NB4 (cell line): ENCODE measurements at regions not wholly inside any gene's neighbourhood (a gene's known extent, or its start where the extent isn't known, plus 50 kb on each side); places are given as distances from the start of the nearest gene placed in this dataset.

Source experiments
- DNase-seq: peaks from one replicate; pipeline ENCODE4 v3.0.0; 2010; ENCODE audit warnings: low read depth
- H3K4me3 ChIP-seq: one replicate; pipeline ENCODE4 v1.5.1; 2011; ENCODE audit warnings: mild to moderate bottlenecking, low read depth, low read length, moderate library complexity
- CTCF ChIP-seq: IDR thresholded peaks from one replicate; pipeline ENCODE4 v1.5.1; 2012; ENCODE audit warnings: low read depth, low read length
- MAX ChIP-seq: IDR thresholded peaks from 2 replicates; pipeline ENCODE4 v1.6.1; 2011; ENCODE audit warnings: low read depth, low read length
- MYC ChIP-seq: IDR thresholded peaks from 2 replicates; pipeline ENCODE4 v1.6.1; 2011; ENCODE audit warnings: low read depth, low read length
- POLR2A ChIP-seq: IDR thresholded peaks from 2 replicates; pipeline ENCODE4 v1.6.1; 2011; ENCODE audit warnings: mild to moderate bottlenecking; ENCODE audit not compliant: insufficient read length; ENCODE audit errors: extremely low read depth

- DNase-seq = no peak
- no peak for TF ChIP-seq MAX
- no peak for TF ChIP-seq MYC
- TF ChIP-seq POLR2A = no peak
- TF ChIP-seq CTCF = no peak
- no peak overlapping the region for H3K4me3 ChIP-seq
These were observed 75.3 kb upstream of the CCN6 start for GRCh38 chr6:111978532-111979149.

- no peak overlapping the region for H3K4me3 ChIP-seq
- no peak for TF ChIP-seq MYC
- no peak for DNase-seq
These were observed 74.3 kb upstream of the CCN6 start for GRCh38 chr6:111979633-111980032.

- DNase-seq = no peak
- H3K4me3 ChIP-seq = no peak overlapping the region
- TF ChIP-seq MAX = no peak
- TF ChIP-seq MYC = no peak
- no peak for TF ChIP-seq CTCF
- TF ChIP-seq POLR2A = no peak
These were observed 73.8 kb upstream of the CCN6 start for GRCh38 chr6:111980143-111980542.

GRCh38 chr6:111980971-111981840 lies 72.7 kb upstream of the CCN6 start:
- no peak for DNase-seq
- TF ChIP-seq POLR2A (no peak), CTCF (no peak), MYC (no peak), MAX (no peak)
- H3K4me3 ChIP-seq = no peak overlapping the region

GRCh38 chr6:111982681-111983080 lies 71.2 kb upstream of the CCN6 start:
- DNase-seq = no peak
- no peak overlapping the region for H3K4me3 ChIP-seq
- TF ChIP-seq CTCF (no peak), MAX (no peak), POLR2A (no peak), MYC (no peak)

- TF ChIP-seq POLR2A (no peak), MYC (no peak), CTCF (no peak), MAX (no peak)
- peak; percentile 18 for DNase-seq
- H3K4me3 ChIP-seq = no peak overlapping the region
These were observed 70.7 kb upstream of the CCN6 start for GRCh38 chr6:111983193-111983592.
